ENCODE measurements at regions not wholly inside any gene's neighbourhood (a gene's known extent, or its start where the extent isn't known, plus 50 kb on each side); places are given as distances from the start of the nearest gene placed in this dataset.
A peak's percentile ranks its signal among the peaks of the same experiment; 100 is the strongest.

- TF ChIP-seq EZH2 (IDR thresholded peaks at IDR 0.05; ENCODE audit: low read length, unreplicated experiment) (no peak), CTCF (conservative IDR thresholded peaks at IDR 0.05; ENCODE audit: low read depth, low read length) (peak; percentile 78), EZH2phosphoT487 (IDR thresholded peaks at IDR 0.05; ENCODE audit: borderline replicate concordance, low read length) (no peak)
Measured at GRCh38 chr9:110058304-110058953, 149.5 kb downstream of the C9orf152 start.

Measured in PC-3 (cell line).